GM12878 (cell line): ENCODE measurements at regions not wholly inside any gene's neighbourhood (a gene's known extent, or its start where the extent isn't known, plus 50 kb on each side); places are given as distances from the start of the nearest gene placed in this dataset.

Source experiments
- ATAC-seq: fragments of 200-7000 bp; cut with Tn5 transposase; 3 replicates; pipeline ENCODE4 v1.9.1; 2020; ENCODE audit warnings: mild to moderate bottlenecking, moderate library complexity
- BruUV-seq: library from RNA; stranded (reverse); fragments of 400-500 nt; replicated peaks from 2 replicates; lab custom pipeline; 2021; lab: Mats Ljungman, UMichigan
- CTCF ChIA-PET: fragments of 300-600 bp; sonication (Branson Sonifier 250); formaldehyde crosslinking; extraction: SDS; loops from one replicate; lab custom pipeline; 2021; ENCODE audit warnings: inconsistent platforms; lab: Yijun Ruan, JAX
- POLR2A ChIA-PET: fragments of 350-600 bp; formaldehyde crosslinking; extraction: SDS; loops from one replicate; lab custom pipeline; 2021; ENCODE audit warnings: inconsistent platforms; lab: Charles Lee
- RAD21 ChIA-PET: fragments of 300-600 bp; sonication (Branson Sonifier 250); formaldehyde crosslinking; loops from one replicate; lab custom pipeline; 2023; ENCODE audit warnings: antibody characterized with exemption; ENCODE audit not compliant: unreplicated experiment; lab: Charles Lee
- SMC1A ChIA-PET: fragments of 300-600 bp; sonication (Branson Sonifier 250); formaldehyde crosslinking; loops from one replicate; lab custom pipeline; 2023; ENCODE audit not compliant: unreplicated experiment, uncharacterized antibody; lab: Charles Lee
- DNase-seq: peaks from one replicate; pipeline ENCODE4 v3.0.0-alpha.2; 2011; ENCODE audit warnings: low read depth, low spot score
- FAIRE-seq: peaks from 3 replicates; lab custom pipeline; 2011; peaks lifted over from hg19 to GRCh38; lab: Jason Lieb, UNC
- H2AFZ ChIP-seq: 2 replicates; pipeline ENCODE4 v1.6.0; 2011; ENCODE audit warnings: low read depth, low read length, control low read depth; ENCODE audit not compliant: control insufficient read depth
- H3K27ac ChIP-seq: 2 replicates; pipeline ENCODE4 v1.5.1; 2011; ENCODE audit warnings: control low read depth; ENCODE audit not compliant: control insufficient read depth, insufficient read depth
- H3K27me3 ChIP-seq, 2 experiments: replicated peaks in 1 of 2; 2 replicates each; pipeline versions ENCODE4 v1.6.0 to v1.6.1; 2011; ENCODE audit warnings: low read length in 1 of 2; ENCODE audit not compliant: control insufficient read depth in 2 of 2, insufficient read depth in 2 of 2
- H3K36me3 ChIP-seq, 2 experiments: 2 replicates each; pipeline ENCODE4 v1.5.1; 2011; ENCODE audit warnings: low read length in 1 of 2; ENCODE audit not compliant: control insufficient read depth in 2 of 2, insufficient read depth in 2 of 2
- H3K4me1 ChIP-seq: 2 replicates; pipeline ENCODE4 v1.6.1; 2011; ENCODE audit warnings: mild to moderate bottlenecking, low read length, moderate library complexity, mixed read lengths; ENCODE audit not compliant: control insufficient read depth, insufficient read depth
- H3K4me2 ChIP-seq: 2 replicates; pipeline ENCODE4 v1.6.0; 2011; ENCODE audit warnings: control low read depth; ENCODE audit not compliant: control insufficient read depth, insufficient read depth
- H3K4me3 ChIP-seq: fragments of 200-600 bp; sonication (generic); 2 replicates; pipeline ENCODE4 v1.5.1; 2016
- H3K79me2 ChIP-seq: 2 replicates; pipeline ENCODE4 v1.6.0; 2011; ENCODE audit warnings: low read length; ENCODE audit not compliant: control insufficient read depth, insufficient read depth
- H3K9ac ChIP-seq: 2 replicates; pipeline ENCODE4 v1.8.0; 2011; ENCODE audit warnings: low read length, control low read depth, mixed read lengths; ENCODE audit not compliant: control insufficient read depth, insufficient read depth
- H3K9me3 ChIP-seq: replicated peaks from 3 replicates; pipeline ENCODE4 v1.5.1; 2011; ENCODE audit warnings: mild to moderate bottlenecking, low read length; ENCODE audit not compliant: control insufficient read depth, insufficient read depth
- H4K20me1 ChIP-seq: 2 replicates; pipeline ENCODE4 v1.6.0; 2011; ENCODE audit not compliant: control insufficient read depth, insufficient read depth
- BHLHE40 ChIP-seq, 2 experiments: fragments of 450-650 bp in 1 of 2; IDR thresholded peaks; 2 replicates each; pipeline ENCODE4 v1.6.1; 2011 to 2017; ENCODE audit warnings: low read depth in 2 of 2, borderline replicate concordance in 1 of 2, improper control_type of control experiment in 1 of 2, low read length in 1 of 2, mild to moderate bottlenecking in 1 of 2
- E4F1 ChIP-seq: fragments of 450-650 bp; IDR thresholded peaks from 2 replicates; pipeline ENCODE4 v1.6.1; 2018; ENCODE audit warnings: borderline replicate concordance, mild to moderate bottlenecking; ENCODE audit not compliant: partially characterized antibody
- MEF2A ChIP-seq: IDR thresholded peaks from 2 replicates; pipeline ENCODE4 v1.6.1; 2011; ENCODE audit warnings: low read depth, mild to moderate bottlenecking, low read length, moderate library complexity; ENCODE audit not compliant: insufficient read depth
- MXI1 ChIP-seq: fragments of 150-350 bp; IDR thresholded peaks from 2 replicates; pipeline ENCODE4 v1.6.1; 2011; ENCODE audit warnings: low read depth, mild to moderate bottlenecking, inconsistent platforms, low read length, improper control_type of control experiment
- PML ChIP-seq: IDR thresholded peaks from 2 replicates; pipeline ENCODE4 v1.6.1; 2012; ENCODE audit warnings: low read length, inconsistent platforms
- PRDM15 ChIP-seq: fragments of 450-650 bp; formaldehyde crosslinking; IDR thresholded peaks from 2 replicates; pipeline ENCODE4 v1.4.0; 2020; ENCODE audit warnings: mild to moderate bottlenecking, moderate library complexity
- USF2 ChIP-seq: IDR thresholded peaks from 2 replicates; pipeline ENCODE4 v1.6.1; 2011; ENCODE audit warnings: low read depth, low read length, improper control_type of control experiment, borderline replicate concordance
- ZBTB33 ChIP-seq: fragments of 450-650 bp; IDR thresholded peaks from 2 replicates; pipeline ENCODE4 v1.6.1; 2017; ENCODE audit warnings: mild to moderate bottlenecking
- ZNF217 ChIP-seq: fragments of 450-650 bp; IDR thresholded peaks from 2 replicates; pipeline ENCODE4 v1.6.1; 2017; ENCODE audit warnings: antibody characterized with exemption, mild to moderate bottlenecking
- ZNF687 ChIP-seq: fragments of 450-650 bp; IDR thresholded peaks from 2 replicates; pipeline ENCODE4 v1.6.1; 2017; ENCODE audit warnings: mild to moderate bottlenecking, moderate library complexity
- WGBS: methylation state at CpG from one replicate; pipeline ENCODE4 v1.1.6; 2016; ENCODE audit warnings: low lambda C conversion rate; ENCODE audit not compliant: insufficient replicate concordance, insufficient coverage; ENCODE audit errors: missing lambda C conversion rate; 5-methylcytosine and 5-hydroxymethylcytosine counted together
- in situ Hi-C: fragments of 300-500 bp; cut with MboI; formaldehyde crosslinking; loops from 9 replicates; pipeline ENCODE4 v1.14.3; 2018; ENCODE audit warnings: mixed read lengths
- intact Hi-C: fragments of 100-400 bp; cut with micrococcal nuclease; formaldehyde crosslinking; loops from one replicate; pipeline ENCODE4 v1.14.2; 2022; ENCODE audit not compliant: unreplicated experiment

GRCh38 chr1:229991104-229991513, 75.9 kb upstream of the GALNT2 start:
- in situ Hi-C loops = no loop called here
- no peak for FAIRE-seq
- 27% methylated on average over 8 of the region's 8 CpGs for WGBS
- no peak for TF ChIP-seq ZBTB33
- no peak for TF ChIP-seq MEF2A
- TF ChIP-seq USF2 = no peak
- TF ChIP-seq MXI1 = no peak
- no peak for TF ChIP-seq BHLHE40 (IDR thresholded peaks at IDR 0.05; ENCODE audit: borderline replicate concordance in 1 of 2, low read depth in 2 of 2, low read length in 1 of 2)
- no peak for TF ChIP-seq PML
- no peak for TF ChIP-seq E4F1
- no peak for TF ChIP-seq PRDM15
- TF ChIP-seq ZNF217 = no peak
- no peak for TF ChIP-seq ZNF687

More at GRCh38 chr1:229991104-229991513, 75.9 kb upstream of the GALNT2 start:
- Histone ChIP-seq H3K9me3 (no peaks in the 10 kb centered on the region), H3K27me3 (no peaks in the 10 kb centered on the region), H3K4me2 (no peak overlapping the region), H4K20me1 (no peaks in the 10 kb centered on the region), H3K9ac (no peak overlapping the region), H3K4me3 (no peak overlapping the region), H3K36me3 (no peaks in the 10 kb centered on the region), H3K79me2 (no peaks in the 10 kb centered on the region), H2AFZ (no peak overlapping the region), H3K27ac (no peak overlapping the region), H3K4me1 (no peaks in the 10 kb centered on the region)
- CTCF ChIA-PET = interaction anchor here (0.8 to 1.5 kb wide), 3 partner anchors 10 to 330 kb away, joined by 3 read pairs; no protein-coding TSS in a partner anchor
- BruUV-seq = no TSS peak
- intact Hi-C loops = no loop called here
- RAD21 ChIA-PET = interaction anchor here (1.8 kb wide), 1 partner anchor 119 kb away, joined by 3 read pairs; no protein-coding TSS in a partner anchor
- POLR2A ChIA-PET = no interaction called here
- no peak for DNase-seq
- SMC1A ChIA-PET = interaction anchor here (0.7 to 2.0 kb wide), 2 partner anchors 70 to 119 kb away, joined by 3 to 4 read pairs; no protein-coding TSS in a partner anchor
- no peak for ATAC-seq
